K562 (cell line): ENCODE measurements at regions not wholly inside any gene's neighbourhood (a gene's known extent, or its start where the extent isn't known, plus 50 kb on each side); places are given as distances from the start of the nearest gene placed in this dataset.

Experiments
- ATF7 ChIP-seq: fragments of 450-650 bp; IDR thresholded peaks from 2 replicates; pipeline ENCODE4 v1.7.1; 2014; ENCODE audit warnings: mild to moderate bottlenecking, moderate library complexity
- CSDE1 ChIP-seq, 2 experiments: fragments of 450-650 bp; IDR thresholded peaks; 2 replicates each; pipeline ENCODE4 v1.6.1; 2016; ENCODE audit warnings: mild to moderate bottlenecking in 1 of 2
- E2F3 ChIP-seq: fragments of 250-450 bp; sonication (Bioruptor Pico); IDR thresholded peaks from 2 replicates; pipeline ENCODE4 v1.4.0; 2020; ENCODE audit warnings: mild to moderate bottlenecking
- EZH2 ChIP-seq: IDR thresholded peaks from 2 replicates; pipeline ENCODE4 v1.6.1; 2012; ENCODE audit warnings: low read depth, mild to moderate bottlenecking, inconsistent platforms, low read length, borderline replicate concordance
- FOXJ3 ChIP-seq: sonication (generic); formaldehyde crosslinking; IDR thresholded peaks from 2 replicates; pipeline ENCODE4 v1.4.0; 2020; ENCODE audit warnings: mild to moderate bottlenecking, missing genetic modification reagents
- HDAC3 ChIP-seq: fragments of 450-650 bp; IDR thresholded peaks from 2 replicates; pipeline ENCODE4 v1.6.1; 2018; ENCODE audit warnings: borderline replicate concordance, mild to moderate bottlenecking, moderate library complexity; ENCODE audit not compliant: partially characterized antibody
- NONO ChIP-seq, 2 experiments: fragments of 200-400 bp in 1 of 2; fragments of 450-650 bp in 1 of 2; formaldehyde crosslinking in 1 of 2; IDR thresholded peaks; 2 replicates each; pipeline ENCODE4 v1.6.1; 2017; ENCODE audit warnings: low read depth in 2 of 2, mild to moderate bottlenecking in 2 of 2, moderate library complexity in 2 of 2, low read length in 1 of 2
- PHB2 ChIP-seq: fragments of 450-650 bp; IDR thresholded peaks from 2 replicates; pipeline ENCODE4 v1.6.1; 2017; ENCODE audit warnings: low read depth
- SFPQ ChIP-seq: fragments of 200-400 bp; formaldehyde crosslinking; IDR thresholded peaks from 2 replicates; pipeline ENCODE4 v1.6.1; 2017; ENCODE audit warnings: mild to moderate bottlenecking, low read depth, low read length, moderate library complexity
- SMARCA5 ChIP-seq: fragments of 450-650 bp; IDR thresholded peaks from 2 replicates; pipeline ENCODE4 v1.6.1; 2016
- SMARCC2 ChIP-seq: fragments of 450-650 bp; IDR thresholded peaks from 2 replicates; pipeline ENCODE4 v1.6.1; 2017; ENCODE audit warnings: antibody characterized with exemption, moderate library complexity, mild to moderate bottlenecking, low read depth
- TFAM ChIP-seq: fragments of 250-450 bp; sonication (Bioruptor Pico); conservative IDR thresholded peaks from 2 replicates; pipeline ENCODE4 v1.5.0; 2021; ENCODE audit warnings: mild to moderate bottlenecking, moderate library complexity
- TOE1 ChIP-seq, 2 experiments: fragments of 450-650 bp in 1 of 2; sonication (generic) in 1 of 2; formaldehyde crosslinking in 1 of 2; IDR thresholded peaks; 2 replicates each; pipeline versions ENCODE4 v1.7.1 to v1.8.0; 2016 to 2022; ENCODE audit warnings: borderline replicate concordance in 2 of 2, mild to moderate bottlenecking in 2 of 2, antibody characterized with exemption in 1 of 2, inconsistent platforms in 1 of 2, low read depth in 1 of 2, missing genetic modification reagents in 1 of 2, moderate library complexity in 1 of 2
- ZNF239 ChIP-seq: fragments of 250-450 bp; sonication (Bioruptor Pico); IDR thresholded peaks from 2 replicates; pipeline ENCODE4 v1.4.0; 2020; ENCODE audit warnings: mild to moderate bottlenecking
- ZNF518B ChIP-seq: fragments of 250-450 bp; sonication (Bioruptor Pico); IDR thresholded peaks from 2 replicates; pipeline ENCODE4 v1.5.0; 2021; ENCODE audit warnings: mild to moderate bottlenecking, moderate library complexity
- ZNF740 ChIP-seq, 3 experiments: fragments of 200-800 bp in 1 of 3; sonication (Bioruptor generic) in 1 of 3; sonication (generic) in 1 of 3; formaldehyde crosslinking in 1 of 3; IDR thresholded peaks; 2 replicates each; pipeline versions ENCODE4 v1.6.1 to v1.8.0; 2016 to 2022; ENCODE audit warnings: mild to moderate bottlenecking in 2 of 3, missing compliant biosample characterization in 2 of 3, missing genetic modification characterization in 2 of 3, missing genetic modification reagents in 1 of 3
- TF ChIP-seq, protein P1 (sequence below): fragments of 450-650 bp; formaldehyde crosslinking; conservative IDR thresholded peaks from 2 replicates; pipeline ENCODE4 v1.4.0; 2022; ENCODE audit warnings: mild to moderate bottlenecking, missing genetic modification characterization
- TF ChIP-seq, protein P2 (sequence below): fragments of 450-650 bp; IDR thresholded peaks from 2 replicates; pipeline ENCODE4 v1.6.1; 2017; ENCODE audit warnings: mild to moderate bottlenecking, moderate library complexity

GRCh38 chr6:16035488-16036080 is 93.3 kb upstream of the MYLIP start (continued):
- TF ChIP-seq ZNF740 (CRISPR knock-in tag; IDR thresholded peaks at IDR 0.05), result no peak
- TF ChIP-seq ZNF740 (tag; IDR thresholded peaks at IDR 0.05), result no peak
- TF ChIP-seq TOE1 (IDR thresholded peaks at IDR 0.05; ENCODE audit: borderline replicate concordance), result no peak
- TF ChIP-seq TOE1 (CRISPR knock-in tag; IDR thresholded peaks at IDR 0.05; ENCODE audit: borderline replicate concordance, low read depth), result no peak
- no peak for TF ChIP-seq NONO (IDR thresholded peaks at IDR 0.05; ENCODE audit: low read depth in 2 of 2, low read length in 1 of 2)
- no peak for TF ChIP-seq EZH2
- peak; percentile 67; the same call in 1 of the 2 replicates for TF ChIP-seq PHB2
- TF ChIP-seq, protein P1, sequence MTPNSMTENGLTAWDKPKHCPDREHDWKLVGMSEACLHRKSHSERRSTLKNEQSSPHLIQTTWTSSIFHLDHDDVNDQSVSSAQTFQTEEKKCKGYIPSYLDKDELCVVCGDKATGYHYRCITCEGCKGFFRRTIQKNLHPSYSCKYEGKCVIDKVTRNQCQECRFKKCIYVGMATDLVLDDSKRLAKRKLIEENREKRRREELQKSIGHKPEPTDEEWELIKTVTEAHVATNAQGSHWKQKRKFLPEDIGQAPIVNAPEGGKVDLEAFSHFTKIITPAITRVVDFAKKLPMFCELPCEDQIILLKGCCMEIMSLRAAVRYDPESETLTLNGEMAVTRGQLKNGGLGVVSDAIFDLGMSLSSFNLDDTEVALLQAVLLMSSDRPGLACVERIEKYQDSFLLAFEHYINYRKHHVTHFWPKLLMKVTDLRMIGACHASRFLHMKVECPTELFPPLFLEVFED, result no peak
- TF ChIP-seq ZNF239 (CRISPR knock-in tag), result no peak
- TF ChIP-seq, protein P2, sequence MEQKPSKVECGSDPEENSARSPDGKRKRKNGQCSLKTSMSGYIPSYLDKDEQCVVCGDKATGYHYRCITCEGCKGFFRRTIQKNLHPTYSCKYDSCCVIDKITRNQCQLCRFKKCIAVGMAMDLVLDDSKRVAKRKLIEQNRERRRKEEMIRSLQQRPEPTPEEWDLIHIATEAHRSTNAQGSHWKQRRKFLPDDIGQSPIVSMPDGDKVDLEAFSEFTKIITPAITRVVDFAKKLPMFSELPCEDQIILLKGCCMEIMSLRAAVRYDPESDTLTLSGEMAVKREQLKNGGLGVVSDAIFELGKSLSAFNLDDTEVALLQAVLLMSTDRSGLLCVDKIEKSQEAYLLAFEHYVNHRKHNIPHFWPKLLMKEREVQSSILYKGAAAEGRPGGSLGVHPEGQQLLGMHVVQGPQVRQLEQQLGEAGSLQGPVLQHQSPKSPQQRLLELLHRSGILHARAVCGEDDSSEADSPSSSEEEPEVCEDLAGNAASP, result no peak
- no peak for TF ChIP-seq ZNF518B (CRISPR knock-in tag)
- no peak for TF ChIP-seq ATF7
- no peak for TF ChIP-seq FOXJ3 (CRISPR knock-in tag)
- no peak for TF ChIP-seq E2F3 (CRISPR knock-in tag)
- no peak for TF ChIP-seq TFAM (CRISPR knock-in tag)
- no peak for TF ChIP-seq SFPQ
- TF ChIP-seq SMARCA5, result 0 out of 2 replicates have a peak, but pooled peaks have one; percentile 61
- TF ChIP-seq CSDE1 (IDR thresholded peaks at IDR 0.05), result no peak; a peak in 1 of 4 replicates
- TF ChIP-seq SMARCC2, result no peak
- no peak for TF ChIP-seq HDAC3
